Muscle layer of duodenum (tissue), 2 donors: ENCODE measurements at regions not wholly inside any gene's neighbourhood (a gene's known extent, or its start where the extent isn't known, plus 50 kb on each side); places are given as distances from the start of the nearest gene placed in this dataset.

Experiments used
- H3K27ac ChIP-seq: one replicate; pipeline ENCODE4 v1.7.0; 2013; ENCODE audit warnings: mild to moderate bottlenecking, low read length
- H3K27me3 ChIP-seq: one replicate; pipeline ENCODE4 v1.7.0; 2013; ENCODE audit warnings: low read depth, mild to moderate bottlenecking, control low read depth, low read length
- H3K36me3 ChIP-seq, 2 donors: one replicate each; pipeline ENCODE4 v1.7.0; 2013; ENCODE audit warnings: low read length in 2 of 2, control low read depth in 1 of 2, mild to moderate bottlenecking in 1 of 2; ENCODE audit not compliant: insufficient read depth in 2 of 2, control insufficient read depth in 1 of 2
- H3K4me1 ChIP-seq, 2 donors: one replicate each; pipeline ENCODE4 v1.7.0; 2013; ENCODE audit warnings: low read length in 2 of 2, mild to moderate bottlenecking in 2 of 2, control low read depth in 1 of 2, moderate library complexity in 1 of 2; ENCODE audit not compliant: insufficient read depth in 2 of 2, control insufficient read depth in 1 of 2
- H3K4me3 ChIP-seq, 2 donors: one replicate each; pipeline ENCODE4 v1.7.0; 2013; ENCODE audit warnings: low read length in 2 of 2, low read depth in 1 of 2, mild to moderate bottlenecking in 1 of 2
- H3K9me3 ChIP-seq, 2 donors: one replicate each; pipeline ENCODE4 v1.7.0; 2013; ENCODE audit warnings: low read length in 2 of 2, control low read depth in 1 of 2, mild to moderate bottlenecking in 1 of 2; ENCODE audit not compliant: control insufficient read depth in 1 of 2
- donor health status: healthy.

GRCh38 chr6:14187406-14187805, 69.8 kb downstream of the CD83 start:
- H3K9me3 ChIP-seq = no peaks in the 10 kb centered on the region
- H3K27ac ChIP-seq = no peak overlapping the region
- H3K4me1 ChIP-seq = no peaks in the 10 kb centered on the region
- no peaks in the 10 kb centered on the region for H3K36me3 ChIP-seq
- no peaks in the 10 kb centered on the region for H3K27me3 ChIP-seq
- H3K4me3 ChIP-seq = no peak overlapping the region

- Histone ChIP-seq H3K27me3 (no peaks in the 10 kb centered on the region), H3K4me3 (no peak overlapping the region), H3K9me3 (no peaks in the 10 kb centered on the region), H3K27ac (no peak overlapping the region), H3K4me1 (no peaks in the 10 kb centered on the region), H3K36me3 (no peaks in the 10 kb centered on the region)
Measured at GRCh38 chr6:14189074-14189473, 71.5 kb downstream of the CD83 start.

- no peaks in the 10 kb centered on the region for H3K4me1 ChIP-seq
- H3K9me3 ChIP-seq = no peaks in the 10 kb centered on the region
- H3K27ac ChIP-seq = no peak overlapping the region
- no peak overlapping the region for H3K4me3 ChIP-seq
- H3K27me3 ChIP-seq = no peaks in the 10 kb centered on the region
- no peaks in the 10 kb centered on the region for H3K36me3 ChIP-seq
Measured at GRCh38 chr6:14190191-14190928, 72.8 kb downstream of the CD83 start.

- Histone ChIP-seq H3K9me3 (no peaks in the 10 kb centered on the region), H3K4me1 (no peaks in the 10 kb centered on the region), H3K4me3 (no peak overlapping the region), H3K27me3 (no peaks in the 10 kb centered on the region), H3K27ac (no peak overlapping the region), H3K36me3 (no peaks in the 10 kb centered on the region)
Measured at GRCh38 chr6:14190929-14191224, 73.3 kb downstream of the CD83 start.

GRCh38 chr6:14191761-14192160, 74.2 kb downstream of the CD83 start:
- Histone ChIP-seq H3K27ac (no peak overlapping the region), H3K36me3 (no peaks in the 10 kb centered on the region), H3K27me3 (no peaks in the 10 kb centered on the region), H3K4me1 (no peaks in the 10 kb centered on the region), H3K4me3 (no peak overlapping the region), H3K9me3 (no peaks in the 10 kb centered on the region)

GRCh38 chr6:14192216-14192788, 74.7 kb downstream of the CD83 start:
- Histone ChIP-seq H3K27ac (no peak overlapping the region), H3K4me1 (no peaks in the 10 kb centered on the region), H3K27me3 (no peaks in the 10 kb centered on the region), H3K4me3 (no peak overlapping the region), H3K36me3 (no peaks in the 10 kb centered on the region), H3K9me3 (no peaks in the 10 kb centered on the region)

- Histone ChIP-seq H3K36me3 (no peaks in the 10 kb centered on the region), H3K27ac (no peak overlapping the region), H3K4me3 (no peak overlapping the region), H3K4me1 (no peaks in the 10 kb centered on the region), H3K9me3 (no peaks in the 10 kb centered on the region), H3K27me3 (no peaks in the 10 kb centered on the region)
Measured at GRCh38 chr6:14193524-14193923, 76.0 kb downstream of the CD83 start.

GRCh38 chr6:14194483-14194882, 76.9 kb downstream of the CD83 start:
- Histone ChIP-seq H3K4me1 (no peaks in the 10 kb centered on the region), H3K4me3 (no peak overlapping the region), H3K27me3 (no peaks in the 10 kb centered on the region), H3K27ac (no peak overlapping the region), H3K9me3 (peaks cover 0 to under 1% of the 10 kb centered on the region in 2 donors), H3K36me3 (no peaks in the 10 kb centered on the region)

- Histone ChIP-seq H3K27ac (no peak overlapping the region), H3K27me3 (no peaks in the 10 kb centered on the region), H3K4me3 (no peak overlapping the region), H3K36me3 (no peaks in the 10 kb centered on the region), H3K9me3 (peaks cover under 1 to 3% of the 10 kb centered on the region in 2 donors), H3K4me1 (no peaks in the 10 kb centered on the region)
Measured at GRCh38 chr6:14194976-14195375, 77.4 kb downstream of the CD83 start.

GRCh38 chr6:14196026-14196425, 78.5 kb downstream of the CD83 start:
- no peak overlapping the region for H3K27ac ChIP-seq
- H3K4me3 ChIP-seq = no peak overlapping the region
- H3K36me3 ChIP-seq = no peaks in the 10 kb centered on the region
- no peaks in the 10 kb centered on the region for H3K27me3 ChIP-seq
- peaks cover 3% of the 10 kb centered on the region in 2 donors for H3K9me3 ChIP-seq
- H3K4me1 ChIP-seq = no peaks in the 10 kb centered on the region

- no peak overlapping the region for H3K4me3 ChIP-seq
- no peaks in the 10 kb centered on the region for H3K36me3 ChIP-seq
- H3K4me1 ChIP-seq = no peaks in the 10 kb centered on the region
- no peaks in the 10 kb centered on the region for H3K27me3 ChIP-seq
- H3K27ac ChIP-seq = no peak overlapping the region
- H3K9me3 ChIP-seq = peaks cover 3% of the 10 kb centered on the region in 2 donors
Measured at GRCh38 chr6:14197118-14197517, 79.5 kb downstream of the CD83 start.

GRCh38 chr6:14200047-14200446, 82.5 kb downstream of the CD83 start:
- no peaks in the 10 kb centered on the region for H3K27me3 ChIP-seq
- no peak overlapping the region for H3K27ac ChIP-seq
- H3K4me3 ChIP-seq = no peak overlapping the region
- H3K9me3 ChIP-seq = peaks cover 3% of the 10 kb centered on the region in 2 donors
- no peaks in the 10 kb centered on the region for H3K4me1 ChIP-seq
- no peaks in the 10 kb centered on the region for H3K36me3 ChIP-seq
